ENCODE measurements at regions not wholly inside any gene's neighbourhood (a gene's known extent, or its start where the extent isn't known, plus 50 kb on each side); places are given as distances from the start of the nearest gene placed in this dataset.
"Not testable (repeated sequence)": the region's sequence is repeated elsewhere in the genome, so short reads cannot be mapped to it uniquely, and the experiment has no call there.

GRCh38 chr9:109981091-109981490 lies 201.1 kb downstream of the PALM2AKAP2 start:
- no peak for FAIRE-seq

- no peak for FAIRE-seq
Measured at GRCh38 chr9:109986521-109986991, 206.6 kb downstream of the PALM2AKAP2 start.

GRCh38 chr9:109989296-109989695 lies 209.3 kb downstream of the PALM2AKAP2 start:
- no peak for FAIRE-seq

DNA sequence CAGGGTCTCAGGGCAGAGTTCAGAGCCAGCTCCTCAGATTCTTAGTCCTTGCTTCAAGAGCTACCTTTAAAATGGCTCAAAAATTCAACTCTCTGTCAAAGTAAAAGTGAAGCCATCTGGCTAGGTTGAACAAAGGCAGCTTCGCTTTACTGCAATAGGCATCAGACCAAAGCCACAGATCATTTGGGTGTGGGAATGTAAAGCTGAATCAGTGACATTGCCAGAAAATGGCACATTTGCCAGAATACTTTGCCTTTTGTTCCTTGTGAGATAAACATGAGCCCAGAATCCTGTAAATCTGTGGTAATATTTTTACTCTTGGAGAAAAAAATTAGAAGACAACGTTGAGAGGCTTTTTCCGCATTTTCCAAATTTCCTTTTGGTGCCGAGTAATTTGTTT lies 210.5 kb downstream of the PALM2AKAP2 start:
- no peak for FAIRE-seq

DNA sequence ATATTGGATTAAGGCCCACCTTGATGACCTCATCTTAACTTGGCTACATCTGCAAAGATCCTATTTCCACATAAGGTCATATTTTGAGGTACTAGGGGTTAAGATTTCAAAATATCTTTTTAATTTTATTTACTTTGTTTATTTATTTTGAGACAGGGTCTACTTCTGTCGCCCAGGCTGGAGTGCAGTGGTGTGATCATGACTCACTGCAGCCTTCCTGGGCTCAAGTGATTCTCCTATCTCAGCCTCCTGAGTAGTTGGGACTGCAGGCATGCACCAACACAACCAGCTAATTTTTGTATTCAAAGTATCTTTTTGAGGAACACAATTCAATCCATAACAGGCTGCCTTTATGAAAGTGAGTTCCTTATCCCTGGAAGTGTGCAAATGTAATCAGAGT lies 212.3 kb downstream of the PALM2AKAP2 start:
- no peak for FAIRE-seq

DNA sequence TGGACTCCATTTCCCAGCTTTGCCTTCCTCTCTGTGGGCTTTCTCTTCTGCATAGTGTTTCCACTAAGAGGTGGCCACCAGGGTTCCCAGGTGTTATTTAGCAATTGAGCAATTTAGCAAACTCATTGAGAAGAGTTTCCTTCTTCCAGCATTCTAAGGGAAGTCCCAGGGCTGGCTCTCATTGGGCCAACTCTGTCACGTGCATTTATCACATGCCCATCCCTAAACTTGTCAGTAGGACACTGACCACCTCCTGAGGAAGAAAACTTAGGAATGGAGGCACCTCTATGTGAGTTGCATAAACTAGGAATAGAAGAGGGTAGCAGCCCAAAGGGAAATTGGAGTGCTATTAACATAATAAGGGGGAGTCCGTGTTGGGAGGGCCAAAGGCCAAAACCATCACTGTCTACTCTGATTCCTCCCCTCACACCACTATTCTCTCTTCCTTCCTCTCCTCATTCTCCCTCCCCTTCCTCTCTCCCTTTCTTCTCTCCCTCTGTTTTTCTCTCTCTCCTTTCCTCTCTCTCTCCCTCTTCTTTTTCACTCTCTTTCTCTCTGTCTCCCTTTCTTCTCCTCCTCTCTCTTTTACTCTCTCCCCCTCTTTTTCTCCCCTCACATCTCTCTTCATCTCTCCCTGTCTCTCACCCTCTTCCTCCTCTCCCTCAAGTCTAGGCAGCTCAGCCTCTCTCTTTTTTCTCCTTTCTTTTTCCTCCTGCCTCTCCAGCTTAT lies 213.4 kb downstream of the PALM2AKAP2 start:
- FAIRE-seq: no peak

GRCh38 chr9:109994141-109994540 lies 213.8 kb downstream of the C9orf152 start:
- no peak for FAIRE-seq

DNA sequence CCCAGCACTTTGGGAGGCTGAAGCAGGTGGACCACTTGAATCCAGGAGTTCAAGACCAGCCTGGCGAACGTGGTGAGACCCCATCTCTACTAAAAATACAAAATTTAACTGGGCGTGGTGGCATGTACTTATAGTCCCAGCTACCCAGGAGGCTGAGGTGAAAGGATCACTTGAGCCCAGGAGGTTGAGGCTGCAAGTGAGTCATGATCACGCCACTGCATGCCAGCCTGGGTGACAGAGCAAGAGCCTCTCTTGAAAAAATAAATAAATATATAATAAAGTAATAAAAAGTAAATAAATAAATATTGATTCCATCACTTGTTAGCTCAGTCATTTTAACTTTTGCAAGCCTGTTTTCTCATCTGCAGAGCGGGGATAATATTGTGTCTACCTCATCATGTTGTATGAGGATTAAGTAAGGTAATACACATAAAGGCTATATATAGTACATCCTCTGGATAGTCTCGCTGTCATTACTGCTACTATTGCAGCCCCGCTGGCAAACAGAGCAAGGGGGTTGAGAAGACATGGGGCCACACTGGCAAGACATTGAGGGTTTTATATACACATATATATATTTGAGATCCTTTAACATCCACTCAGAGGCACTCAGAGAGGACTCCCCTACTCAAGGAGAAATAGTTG lies 210.9 kb downstream of the C9orf152 start:
- FAIRE-seq: no peak

- FAIRE-seq: no peak
Measured at GRCh38 chr9:109997682-109998081, 210.3 kb downstream of the C9orf152 start.

- not testable (repeated sequence) for FAIRE-seq
Measured at GRCh38 chr9:110005521-110005920, 202.4 kb downstream of the C9orf152 start.

DNA sequence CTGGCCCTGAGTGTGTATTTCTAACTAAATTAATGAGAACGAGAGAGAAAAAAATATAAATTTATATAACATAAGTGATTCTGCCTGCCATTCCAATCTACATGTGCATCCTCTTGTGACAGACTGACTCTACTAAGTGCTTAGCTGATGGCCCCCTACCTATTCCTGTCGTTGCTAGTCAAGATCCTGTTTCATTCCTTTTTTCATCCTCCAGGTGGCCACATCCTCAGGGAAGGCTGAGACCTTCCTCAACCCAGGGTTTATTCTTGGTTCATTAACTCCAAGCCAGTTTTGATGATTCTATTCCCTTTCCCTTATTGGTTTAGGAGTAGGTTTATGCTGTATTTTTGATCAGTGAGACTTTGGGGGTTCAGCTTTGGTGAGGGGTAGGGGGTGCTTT lies 201.3 kb downstream of the C9orf152 start:
- FAIRE-seq: no peak

DNA sequence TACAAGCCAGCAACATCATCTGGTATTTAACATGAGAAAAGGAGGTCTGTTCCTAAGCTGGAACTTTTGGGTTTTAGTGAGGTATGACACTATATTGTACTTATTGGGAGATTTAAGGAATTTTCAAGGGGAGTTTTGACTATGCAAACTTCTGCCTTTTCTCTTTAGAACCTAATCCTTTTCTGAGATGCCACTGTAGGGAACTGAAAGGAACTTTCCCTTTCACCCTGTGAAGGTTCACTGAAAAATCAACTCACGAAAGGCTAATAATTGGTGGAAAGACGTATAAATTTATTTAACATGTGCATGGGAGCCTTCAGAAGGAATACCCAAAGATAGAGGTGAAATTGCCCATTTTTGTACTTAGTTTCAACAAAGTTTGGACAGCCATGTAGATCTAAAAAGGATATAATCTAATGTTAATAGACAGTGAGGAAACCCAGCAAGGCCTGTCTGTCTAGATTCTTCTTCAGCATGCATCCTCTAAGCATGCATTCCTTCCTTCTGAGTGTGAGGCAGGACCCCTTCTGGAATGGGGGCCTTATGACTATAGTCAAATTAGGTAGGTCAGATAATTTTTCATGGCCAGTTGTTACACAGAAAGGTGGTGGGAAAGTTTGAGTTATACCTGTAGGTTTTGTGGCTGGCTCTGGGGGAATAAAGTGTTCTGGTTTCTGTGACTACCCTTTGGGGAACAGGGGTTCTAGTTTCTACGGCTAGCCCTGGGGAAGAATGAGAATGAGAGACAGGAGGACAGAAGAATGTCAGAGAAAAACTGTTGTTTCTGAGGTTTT lies 200.3 kb downstream of the C9orf152 start:
- FAIRE-seq: no peak

GRCh38 chr9:110008663-110009062 lies 199.3 kb downstream of the C9orf152 start:
- FAIRE-seq: no peak

DNA sequence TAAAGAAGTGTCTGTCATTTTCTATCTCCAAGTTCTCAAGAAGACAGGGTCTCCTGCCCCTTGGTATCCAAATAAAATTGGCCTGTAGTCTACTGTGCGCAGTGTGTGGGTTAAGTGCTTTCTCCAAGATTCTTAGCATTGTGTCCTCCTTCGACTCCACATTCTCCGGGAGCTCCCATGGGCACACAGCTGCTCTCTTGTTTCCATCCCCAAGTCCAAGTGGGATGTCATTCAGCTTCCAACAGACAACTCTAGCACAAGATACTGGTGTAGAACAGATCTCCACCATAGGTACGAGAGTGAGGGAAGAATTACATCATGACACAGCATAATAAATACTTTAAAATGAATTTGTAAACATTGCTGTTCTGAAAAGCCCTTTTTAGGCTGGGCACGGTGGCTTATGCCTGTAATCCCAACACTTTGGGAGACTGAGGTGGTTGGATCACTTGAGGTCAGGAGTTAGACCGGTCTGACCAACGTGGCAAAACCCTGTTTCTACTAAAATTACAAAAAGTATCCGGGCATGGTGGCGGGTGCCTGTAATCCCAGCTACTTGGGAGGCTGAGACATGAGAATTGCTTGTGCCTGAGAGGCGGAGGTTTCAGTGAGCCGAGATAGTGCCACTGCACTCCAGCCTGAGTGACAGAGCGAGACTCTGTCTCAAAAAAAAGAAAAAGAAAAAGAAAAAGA lies 196.2 kb downstream of the C9orf152 start:
- no peak for FAIRE-seq

- no peak for FAIRE-seq
Measured at GRCh38 chr9:110013064-110013463, 194.9 kb downstream of the C9orf152 start.

DNA sequence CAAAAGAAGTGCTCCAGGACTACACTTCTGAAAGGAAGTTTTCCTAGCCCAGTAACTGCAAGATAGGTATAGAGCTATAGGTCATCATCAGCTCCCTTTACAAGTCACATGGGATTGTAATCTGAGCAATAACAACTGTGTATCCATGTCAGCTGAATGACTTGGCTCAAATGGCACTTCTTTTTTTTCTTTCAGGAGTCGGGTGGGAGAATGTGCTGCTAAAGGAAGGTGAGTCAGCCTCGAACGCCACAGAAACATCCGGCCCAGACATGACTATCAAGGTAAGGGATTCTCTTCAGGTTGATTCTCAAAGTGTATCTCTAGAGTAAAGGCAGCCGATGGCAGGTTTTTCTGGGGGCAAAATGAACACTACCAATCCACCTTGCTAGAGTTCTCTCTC lies 192.2 kb downstream of the C9orf152 start:
- no peak for FAIRE-seq

- no peak for FAIRE-seq
Measured at GRCh38 chr9:110016340-110016739, 191.6 kb downstream of the C9orf152 start.

GRCh38 chr9:110020216-110020615 lies 187.7 kb downstream of the C9orf152 start:
- FAIRE-seq: not testable (repeated sequence)

- no peak for FAIRE-seq
Measured at GRCh38 chr9:110021891-110022290, 186.1 kb downstream of the C9orf152 start.

GRCh38 chr9:110023221-110023620 lies 184.7 kb downstream of the C9orf152 start:
- not testable (repeated sequence) for FAIRE-seq

- FAIRE-seq: no peak
Measured at GRCh38 chr9:110025551-110026170, 182.3 kb downstream of the C9orf152 start.

DNA sequence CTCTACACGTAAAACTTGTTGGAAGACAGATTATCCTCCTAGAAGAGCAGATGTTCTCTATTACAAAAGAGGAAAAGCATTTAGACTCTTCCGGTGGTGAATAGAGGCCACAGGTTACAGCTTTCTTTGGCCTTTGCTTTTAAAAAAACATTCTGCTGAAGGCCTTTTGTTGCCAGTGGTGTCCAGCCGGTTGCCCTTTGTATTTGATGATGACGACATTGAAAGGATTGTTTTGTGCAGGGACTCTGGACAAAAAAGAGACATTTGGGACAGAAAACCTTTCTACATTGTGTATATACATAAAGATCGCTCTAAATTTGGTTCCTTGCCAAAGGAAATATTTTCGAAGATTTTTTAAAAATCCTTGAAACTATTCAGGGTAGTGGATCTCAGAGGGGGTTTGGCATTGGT lies 180.3 kb downstream of the C9orf152 start:
- no peak for FAIRE-seq

Measured in endometrium (tissue), 2 donors.